SK-N-SH (cell line): ENCODE measurements at regions not wholly inside any gene's neighbourhood (a gene's known extent, or its start where the extent isn't known, plus 50 kb on each side); places are given as distances from the start of the nearest gene placed in this dataset.

Experiments
- CTCF ChIA-PET: fragments of 300-600, 350-600 bp; formaldehyde crosslinking; extraction: SDS; loops from one replicate; lab custom pipeline; 2021; lab: Yijun Ruan, JAX
- POLR2A ChIA-PET: fragments of 350-600 bp; sonication (Branson Sonifier 250); formaldehyde crosslinking; extraction: SDS; loops from one replicate; lab custom pipeline; 2020; ENCODE audit warnings: antibody characterized with exemption, inconsistent platforms; lab: Yijun Ruan, JAX
- DNase-seq: peaks from one replicate; pipeline ENCODE4 v3.0.0; 2012
- H2AFZ ChIP-seq: fragments of 200-600 bp; sonication (generic); 2 replicates; pipeline ENCODE4 v1.8.1; 2016; ENCODE audit warnings: antibody characterized with exemption, mild to moderate bottlenecking, low read depth
- H3F3A ChIP-seq: fragments of 200-600 bp; sonication (generic); replicated peaks from 2 replicates; pipeline ENCODE3; 2016; ENCODE audit warnings: antibody characterized with exemption, mild to moderate bottlenecking; ENCODE audit not compliant: insufficient read depth
- H3K27ac ChIP-seq, 2 experiments: fragments of 200-500 bp in 1 of 2; fragments of 200-600 bp in 1 of 2; sonication (Bioruptor generic) in 1 of 2; sonication (generic), shearing (Covaris generic) in 1 of 2; 2 replicates each; pipeline versions ENCODE4 v1.5.1 to v1.6.1; 2014 to 2016; ENCODE audit warnings: low read depth in 2 of 2, inconsistent platforms in 1 of 2, low read length in 1 of 2, mild to moderate bottlenecking in 1 of 2, mixed read lengths in 1 of 2
- H3K27me3 ChIP-seq: fragments of 200-600 bp; sonication (generic), shearing (Covaris generic); 2 replicates; pipeline ENCODE4 v1.6.1; 2016; ENCODE audit warnings: mixed run types; ENCODE audit not compliant: insufficient read depth
- H3K36me3 ChIP-seq, 2 experiments: fragments of 200-500 bp in 1 of 2; fragments of 200-600 bp in 1 of 2; sonication (Bioruptor generic) in 1 of 2; sonication (generic) in 1 of 2; replicated peaks in 1 of 2; 2 replicates each; pipeline versions ENCODE3 to v1.5.1; 2014 to 2016; ENCODE audit warnings: low read length in 1 of 2, mild to moderate bottlenecking in 1 of 2; ENCODE audit not compliant: insufficient read depth in 2 of 2, control insufficient read depth in 1 of 2
- H3K4me1 ChIP-seq, 2 experiments: fragments of 200-500 bp in 1 of 2; fragments of 200-600 bp in 1 of 2; sonication (Bioruptor generic) in 1 of 2; sonication (generic), shearing (Covaris generic) in 1 of 2; 2 replicates each; pipeline versions ENCODE4 v1.5.1 to v1.6.1; 2014 to 2016; ENCODE audit warnings: low read depth in 1 of 2, low read length in 1 of 2, mixed run types in 1 of 2; ENCODE audit not compliant: insufficient read depth in 2 of 2, control insufficient read depth in 1 of 2
- H3K4me2 ChIP-seq: fragments of 200-600 bp; sonication (generic), shearing (Covaris generic); 2 replicates; pipeline ENCODE4 v1.6.1; 2017; ENCODE audit warnings: mixed run types
- H3K4me3 ChIP-seq, 2 experiments: fragments of 200-500 bp in 1 of 2; fragments of 200-600 bp in 1 of 2; sonication (Bioruptor generic) in 1 of 2; sonication (generic), shearing (Covaris generic) in 1 of 2; 2 replicates each; pipeline versions ENCODE4 v1.5.1 to v1.8.1; 2014 to 2016; ENCODE audit warnings: low read depth in 2 of 2, inconsistent platforms in 1 of 2, low read length in 1 of 2, mild to moderate bottlenecking in 1 of 2, mixed read lengths in 1 of 2, moderate library complexity in 1 of 2
- H3K79me2 ChIP-seq: fragments of 200-600 bp; sonication (generic); 2 replicates; pipeline ENCODE4 v1.8.1; 2017; ENCODE audit warnings: mild to moderate bottlenecking; ENCODE audit not compliant: insufficient read depth
- H3K9ac ChIP-seq: fragments of 200-600 bp; sonication (generic); 2 replicates; pipeline ENCODE4 v1.6.1; 2017; ENCODE audit warnings: mixed run types
- H3K9me2 ChIP-seq: fragments of 200-600 bp; sonication (generic); 2 replicates; pipeline ENCODE4 v1.6.1; 2017; ENCODE audit warnings: mixed run types
- H3K9me3 ChIP-seq: fragments of 200-600 bp; sonication (generic); 2 replicates; pipeline ENCODE4 v1.6.1; 2017; ENCODE audit warnings: mixed run types, mild to moderate bottlenecking, moderate library complexity
- H4K20me1 ChIP-seq: fragments of 200-600 bp; sonication (generic); 2 replicates; pipeline ENCODE4 v1.6.1; 2017; ENCODE audit warnings: mild to moderate bottlenecking, mixed run types; ENCODE audit not compliant: insufficient read depth
- EP300 ChIP-seq, 2 experiments: IDR thresholded peaks; 2 replicates each; pipeline versions ENCODE4 v1.4.0 to v1.6.1; 2012; ENCODE audit warnings: borderline replicate concordance in 1 of 2, low read depth in 1 of 2, low read length in 1 of 2
- FOSL2 ChIP-seq: IDR thresholded peaks from 2 replicates; pipeline ENCODE4 v1.4.0; 2012; ENCODE audit warnings: low read depth, mild to moderate bottlenecking, moderate library complexity, borderline replicate concordance
- FOXJ3 ChIP-seq: sonication (generic); formaldehyde crosslinking; IDR thresholded peaks from 2 replicates; pipeline ENCODE4 v1.5.1; 2020; ENCODE audit warnings: mild to moderate bottlenecking, missing genetic modification reagents
- FOXM1 ChIP-seq: IDR thresholded peaks from 2 replicates; pipeline ENCODE4 v1.4.0; 2012; ENCODE audit warnings: low read depth, mild to moderate bottlenecking
- JUND ChIP-seq: IDR thresholded peaks from 2 replicates; pipeline ENCODE4 v1.4.0; 2012
- NFIC ChIP-seq: IDR thresholded peaks from 2 replicates; pipeline ENCODE4 v1.4.0; 2012; ENCODE audit warnings: borderline replicate concordance
- POLR2AphosphoS5 ChIP-seq: IDR thresholded peaks from 2 replicates; pipeline ENCODE4 v1.6.1; 2012; ENCODE audit warnings: low read depth, low read length
- SIN3A ChIP-seq: IDR thresholded peaks from 2 replicates; pipeline ENCODE4 v1.6.1; 2012; ENCODE audit warnings: low read depth, mild to moderate bottlenecking, low read length, moderate library complexity, borderline replicate concordance
- SMC3 ChIP-seq: IDR thresholded peaks from 2 replicates; pipeline ENCODE4 v1.6.1; 2012; ENCODE audit warnings: low read depth, low read length, improper control_type of control experiment
- TCF12 ChIP-seq: IDR thresholded peaks from 2 replicates; pipeline ENCODE4 v1.4.0; 2012
- YY1 ChIP-seq: IDR thresholded peaks from 2 replicates; pipeline ENCODE4 v1.4.0; 2012; ENCODE audit warnings: low read depth, mild to moderate bottlenecking
- WGBS: methylation state at CpG from one replicate; pipeline ENCODE4 v1.1.6; 2017; ENCODE audit warnings: low lambda C conversion rate; 5-methylcytosine and 5-hydroxymethylcytosine counted together
- TF ChIP-seq, protein P1 (sequence below): IDR thresholded peaks from 2 replicates; pipeline ENCODE4 v1.4.0; 2012; ENCODE audit warnings: low read depth, borderline replicate concordance
- TF ChIP-seq, protein P2 (sequence below): fragments of 200-600 bp; sonication (generic); IDR thresholded peaks from 2 replicates; pipeline ENCODE4 v1.6.1; 2017; ENCODE audit warnings: antibody characterized with exemption, mild to moderate bottlenecking, moderate library complexity
- TF ChIP-seq, protein P3 (sequence below): IDR thresholded peaks from 2 replicates; pipeline ENCODE4 v1.4.0; 2012; ENCODE audit warnings: low read depth
- TF ChIP-seq, protein P4 (sequence below): IDR thresholded peaks from 2 replicates; pipeline ENCODE4 v1.4.0; 2012; ENCODE audit warnings: low read depth, borderline replicate concordance
- TF ChIP-seq, protein P5 (sequence below): fragments of 150-350 bp; IDR thresholded peaks from 2 replicates; pipeline ENCODE4 v1.6.1; 2017; ENCODE audit warnings: antibody characterized with exemption, low read length, low read depth, borderline replicate concordance

DNA sequence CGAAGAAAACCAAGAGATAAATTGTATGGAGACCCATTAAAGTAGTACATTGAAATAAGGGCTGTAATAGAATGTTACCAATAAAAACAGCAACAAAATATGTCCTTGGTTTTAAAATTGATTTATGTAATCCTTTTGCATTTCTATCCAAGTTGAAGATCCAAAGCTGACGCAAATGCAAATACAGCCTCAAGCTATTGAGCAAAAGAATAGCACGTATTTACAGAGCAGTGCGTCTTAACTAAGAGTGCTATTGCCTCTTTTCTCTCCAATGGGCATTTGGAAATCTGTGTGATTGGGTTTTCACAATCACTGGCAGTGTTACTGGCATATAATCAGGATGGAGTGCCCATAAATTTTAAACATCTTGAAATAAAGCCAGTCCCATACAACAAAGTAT lies 417.4 kb downstream of the TLL1 start:
- Histone ChIP-seq H3K9me3 (no peaks in the 10 kb centered on the region), H3K79me2 (no peaks in the 10 kb centered on the region), H3K4me3 (no peak overlapping the region), H3K4me1 (no peaks in the 10 kb centered on the region), H3K36me3 (no peaks in the 10 kb centered on the region), H3K4me2 (no peak overlapping the region), H3K9me2 (no peaks in the 10 kb centered on the region), H2AFZ (no peak overlapping the region), H3K9ac (no peak overlapping the region), H3F3A (no peaks in the 10 kb centered on the region), H3K27me3 (no peaks in the 10 kb centered on the region), H4K20me1 (no peaks in the 10 kb centered on the region), H3K27ac (no peak overlapping the region)
- ChIA-PET POLR2A (no interaction called here), CTCF (interaction anchor here (0.6 kb wide), 1 partner anchor 517 kb away, joined by 4 read pairs; no protein-coding TSS in a partner anchor)
- no peak for DNase-seq
- WGBS, result 25% methylated on average over 4 of the region's 4 CpGs
- TF ChIP-seq, protein P1, sequence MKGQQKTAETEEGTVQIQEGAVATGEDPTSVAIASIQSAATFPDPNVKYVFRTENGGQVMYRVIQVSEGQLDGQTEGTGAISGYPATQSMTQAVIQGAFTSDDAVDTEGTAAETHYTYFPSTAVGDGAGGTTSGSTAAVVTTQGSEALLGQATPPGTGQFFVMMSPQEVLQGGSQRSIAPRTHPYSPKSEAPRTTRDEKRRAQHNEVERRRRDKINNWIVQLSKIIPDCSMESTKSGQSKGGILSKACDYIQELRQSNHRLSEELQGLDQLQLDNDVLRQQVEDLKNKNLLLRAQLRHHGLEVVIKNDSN, result no peak
- TF ChIP-seq JUND (no peak), SMC3 (no peak), POLR2AphosphoS5 (no peak), FOSL2 (no peak), TCF12 (no peak), EP300 (IDR thresholded peaks at IDR 0.05; ENCODE audit: borderline replicate concordance in 1 of 2, low read depth in 1 of 2, low read length in 1 of 2) (no peak), SIN3A (no peak), FOXJ3 (CRISPR knock-in tag) (no peak), NFIC (no peak), YY1 (no peak), FOXM1 (no peak)
- TF ChIP-seq, protein P2, sequence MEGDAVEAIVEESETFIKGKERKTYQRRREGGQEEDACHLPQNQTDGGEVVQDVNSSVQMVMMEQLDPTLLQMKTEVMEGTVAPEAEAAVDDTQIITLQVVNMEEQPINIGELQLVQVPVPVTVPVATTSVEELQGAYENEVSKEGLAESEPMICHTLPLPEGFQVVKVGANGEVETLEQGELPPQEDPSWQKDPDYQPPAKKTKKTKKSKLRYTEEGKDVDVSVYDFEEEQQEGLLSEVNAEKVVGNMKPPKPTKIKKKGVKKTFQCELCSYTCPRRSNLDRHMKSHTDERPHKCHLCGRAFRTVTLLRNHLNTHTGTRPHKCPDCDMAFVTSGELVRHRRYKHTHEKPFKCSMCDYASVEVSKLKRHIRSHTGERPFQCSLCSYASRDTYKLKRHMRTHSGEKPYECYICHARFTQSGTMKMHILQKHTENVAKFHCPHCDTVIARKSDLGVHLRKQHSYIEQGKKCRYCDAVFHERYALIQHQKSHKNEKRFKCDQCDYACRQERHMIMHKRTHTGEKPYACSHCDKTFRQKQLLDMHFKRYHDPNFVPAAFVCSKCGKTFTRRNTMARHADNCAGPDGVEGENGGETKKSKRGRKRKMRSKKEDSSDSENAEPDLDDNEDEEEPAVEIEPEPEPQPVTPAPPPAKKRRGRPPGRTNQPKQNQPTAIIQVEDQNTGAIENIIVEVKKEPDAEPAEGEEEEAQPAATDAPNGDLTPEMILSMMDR, result no peak
- TF ChIP-seq, protein P3, sequence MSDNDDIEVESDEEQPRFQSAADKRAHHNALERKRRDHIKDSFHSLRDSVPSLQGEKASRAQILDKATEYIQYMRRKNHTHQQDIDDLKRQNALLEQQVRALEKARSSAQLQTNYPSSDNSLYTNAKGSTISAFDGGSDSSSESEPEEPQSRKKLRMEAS, result no peak
- TF ChIP-seq, protein P4, sequence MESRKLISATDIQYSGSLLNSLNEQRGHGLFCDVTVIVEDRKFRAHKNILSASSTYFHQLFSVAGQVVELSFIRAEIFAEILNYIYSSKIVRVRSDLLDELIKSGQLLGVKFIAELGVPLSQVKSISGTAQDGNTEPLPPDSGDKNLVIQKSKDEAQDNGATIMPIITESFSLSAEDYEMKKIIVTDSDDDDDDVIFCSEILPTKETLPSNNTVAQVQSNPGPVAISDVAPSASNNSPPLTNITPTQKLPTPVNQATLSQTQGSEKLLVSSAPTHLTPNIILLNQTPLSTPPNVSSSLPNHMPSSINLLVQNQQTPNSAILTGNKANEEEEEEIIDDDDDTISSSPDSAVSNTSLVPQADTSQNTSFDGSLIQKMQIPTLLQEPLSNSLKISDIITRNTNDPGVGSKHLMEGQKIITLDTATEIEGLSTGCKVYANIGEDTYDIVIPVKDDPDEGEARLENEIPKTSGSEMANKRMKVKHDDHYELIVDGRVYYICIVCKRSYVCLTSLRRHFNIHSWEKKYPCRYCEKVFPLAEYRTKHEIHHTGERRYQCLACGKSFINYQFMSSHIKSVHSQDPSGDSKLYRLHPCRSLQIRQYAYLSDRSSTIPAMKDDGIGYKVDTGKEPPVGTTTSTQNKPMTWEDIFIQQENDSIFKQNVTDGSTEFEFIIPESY, result no peak
- TF ChIP-seq, protein P5, sequence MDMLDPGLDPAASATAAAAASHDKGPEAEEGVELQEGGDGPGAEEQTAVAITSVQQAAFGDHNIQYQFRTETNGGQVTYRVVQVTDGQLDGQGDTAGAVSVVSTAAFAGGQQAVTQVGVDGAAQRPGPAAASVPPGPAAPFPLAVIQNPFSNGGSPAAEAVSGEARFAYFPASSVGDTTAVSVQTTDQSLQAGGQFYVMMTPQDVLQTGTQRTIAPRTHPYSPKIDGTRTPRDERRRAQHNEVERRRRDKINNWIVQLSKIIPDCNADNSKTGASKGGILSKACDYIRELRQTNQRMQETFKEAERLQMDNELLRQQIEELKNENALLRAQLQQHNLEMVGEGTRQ, result no peak
